ENCODE measurements at regions not wholly inside any gene's neighbourhood (a gene's known extent, or its start where the extent isn't known, plus 50 kb on each side); places are given as distances from the start of the nearest gene placed in this dataset.

GRCh38 chr10:93219347-93219746, 145.7 kb downstream of the CYP26A1 start:
- H3K36me3 Mint-ChIP-seq = no peaks in the 10 kb centered on the region
- CTCF ChIA-PET = no interaction called here
- no peaks in the 10 kb centered on the region for H3K4me1 Mint-ChIP-seq

DNA sequence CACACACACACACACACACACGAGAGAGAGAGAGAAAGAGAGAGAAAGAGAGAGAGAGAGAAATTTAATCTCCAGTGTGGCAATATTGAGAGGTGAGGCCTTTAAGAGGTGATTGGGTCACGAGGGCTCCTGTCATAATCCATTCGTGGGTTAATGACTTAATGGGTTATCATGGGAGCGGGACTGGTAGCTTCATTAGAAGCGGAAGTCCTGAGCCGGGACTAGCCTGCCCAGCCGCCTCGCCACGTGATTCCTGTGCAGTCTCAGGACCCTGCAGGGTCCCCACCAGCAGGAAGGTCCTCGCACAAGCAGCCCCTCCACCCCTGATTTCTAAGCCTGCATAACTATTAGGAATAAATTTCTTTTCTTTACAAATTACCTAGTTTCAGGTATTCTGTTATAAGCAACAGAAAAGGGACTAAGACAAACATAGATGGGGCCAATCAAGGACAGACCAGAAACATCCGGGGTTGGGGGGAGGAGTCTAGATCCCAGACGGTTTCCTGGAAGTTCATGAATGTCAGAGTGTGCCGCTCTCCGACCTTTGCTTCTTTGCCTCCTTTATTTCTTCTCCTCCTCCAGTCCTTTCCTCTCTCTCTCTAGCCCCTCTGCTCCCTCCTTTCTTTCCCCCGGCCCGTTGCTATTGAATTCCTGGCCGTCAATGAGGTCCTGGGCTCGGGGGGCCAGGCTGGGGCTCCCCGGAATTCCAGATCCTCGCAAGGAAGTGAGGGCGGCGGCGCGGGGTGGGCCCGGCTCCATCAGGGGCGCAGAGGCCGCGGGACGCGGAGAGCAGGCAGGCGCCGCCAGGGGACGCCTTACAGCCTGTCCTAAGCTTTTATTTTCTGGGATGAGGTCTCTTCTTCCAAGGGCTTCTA, 146.8 kb downstream of the CYP26A1 start:
- H3K36me3 ChIP-seq (ENCODE audit: insufficient read depth, low read length) = no peaks in the 10 kb centered on the region
- H3K4me1 Mint-ChIP-seq = no peaks in the 10 kb centered on the region

More at GRCh38 chr10:93219347-93219746, 145.7 kb downstream of the CYP26A1 start:
- POLR2A ChIA-PET = no interaction called here
- Histone ChIP-seq H3K36me3 (ENCODE audit: insufficient read depth, low read length) (no peaks in the 10 kb centered on the region), H3K27me3 (ENCODE audit: insufficient read depth, low read length, poor library complexity, severe bottlenecking) (no peaks in the 10 kb centered on the region), H3K4me3 (ENCODE audit: low read length) (no peak overlapping the region), H3K9me3 (ENCODE audit: low read length) (no peaks in the 10 kb centered on the region), H3K27ac (ENCODE audit: low read depth, low read length) (no peak overlapping the region), H3K4me1 (ENCODE audit: insufficient read depth, low read length) (no peaks in the 10 kb centered on the region)
- no peak for DNase-seq
- Mint-ChIP-seq H3K9me3 (no peaks in the 10 kb centered on the region), H3K27ac (no peak overlapping the region), H3K27me3 (peaks cover 0 to 8% of the 10 kb centered on the region in 2 donors), H3K4me3 (no peak overlapping the region)

GRCh38 chr10:93221171-93221496, 147.4 kb downstream of the CYP26A1 start:
- Mint-ChIP-seq H3K27me3 (peaks cover 3 to 11% of the 10 kb centered on the region in 2 donors), H3K9me3 (no peaks in the 10 kb centered on the region), H3K4me3 (no peak overlapping the region), H3K36me3 (no peaks in the 10 kb centered on the region), H3K27ac (no peak overlapping the region), H3K4me1 (no peaks in the 10 kb centered on the region)
- no peaks in the 10 kb centered on the region for H3K36me3 ChIP-seq (ENCODE audit: insufficient read depth, low read length)
- ChIA-PET POLR2A (no interaction called here), CTCF (no interaction called here)
- no peaks in the 10 kb centered on the region for H3K27me3 ChIP-seq (ENCODE audit: insufficient read depth, low read length, poor library complexity, severe bottlenecking)
- H3K27ac ChIP-seq (ENCODE audit: low read depth, low read length) = no peak overlapping the region
- H3K9me3 ChIP-seq (ENCODE audit: low read length) = no peaks in the 10 kb centered on the region
- no peaks in the 10 kb centered on the region for H3K4me1 ChIP-seq (ENCODE audit: insufficient read depth, low read length)
- no peak for DNase-seq
- no peak overlapping the region for H3K4me3 ChIP-seq (ENCODE audit: low read length)

More for the DNA sequence above, 146.8 kb downstream of the CYP26A1 start:
- no peaks in the 10 kb centered on the region for H3K9me3 ChIP-seq (ENCODE audit: low read length)
- Mint-ChIP-seq H3K27ac (no peak overlapping the region), H3K9me3 (no peaks in the 10 kb centered on the region), H3K27me3 (peaks cover under 1 to 10% of the 10 kb centered on the region in 2 donors), H3K36me3 (no peaks in the 10 kb centered on the region), H3K4me3 (peak overlapping the region in 1 of 7 donors; percentile 25)
- ChIA-PET POLR2A (no interaction called here), CTCF (no interaction called here)
- H3K4me3 ChIP-seq (ENCODE audit: low read length) = no peak overlapping the region
- H3K27ac ChIP-seq (ENCODE audit: low read depth, low read length) = no peak overlapping the region
- H3K4me1 ChIP-seq (ENCODE audit: insufficient read depth, low read length) = no peaks in the 10 kb centered on the region
- no peak for DNase-seq
- no peaks in the 10 kb centered on the region for H3K27me3 ChIP-seq (ENCODE audit: insufficient read depth, low read length, poor library complexity, severe bottlenecking)

DNA sequence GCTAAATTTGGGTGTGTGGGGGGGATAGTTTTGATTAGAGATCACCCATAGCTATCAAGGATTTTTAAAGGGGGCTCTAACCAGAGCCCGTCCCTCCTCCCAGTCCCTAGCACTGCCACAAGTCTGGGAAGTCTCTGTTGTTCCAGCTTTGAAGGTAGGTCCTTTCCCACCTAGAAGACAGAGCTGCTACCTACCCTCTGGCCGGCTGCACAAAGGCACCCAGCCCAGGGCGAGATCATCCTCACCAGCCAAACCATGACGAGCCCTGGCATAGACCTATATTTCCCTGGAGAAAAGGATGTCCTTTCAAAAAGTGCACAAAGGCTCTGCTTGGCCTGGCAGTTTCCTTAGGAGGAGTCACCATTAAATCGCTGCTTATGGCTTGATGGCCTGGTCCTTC, 147.8 kb downstream of the CYP26A1 start:
- H3K36me3 ChIP-seq (ENCODE audit: insufficient read depth, low read length) = no peaks in the 10 kb centered on the region
- DNase-seq = no peak
- Mint-ChIP-seq H3K36me3 (no peaks in the 10 kb centered on the region), H3K4me3 (no peak overlapping the region), H3K27me3 (peaks cover 3 to 12% of the 10 kb centered on the region in 2 donors), H3K9me3 (no peaks in the 10 kb centered on the region), H3K4me1 (no peaks in the 10 kb centered on the region), H3K27ac (no peak overlapping the region)
- no peaks in the 10 kb centered on the region for H3K9me3 ChIP-seq (ENCODE audit: low read length)
- CTCF ChIA-PET = interaction anchor here (1.4 kb wide), 1 partner anchor 106 kb away, joined by 3 read pairs; no protein-coding TSS in a partner anchor
- H3K27me3 ChIP-seq (ENCODE audit: insufficient read depth, low read length, poor library complexity, severe bottlenecking) = no peaks in the 10 kb centered on the region
- no peak overlapping the region for H3K27ac ChIP-seq (ENCODE audit: low read depth, low read length)
- H3K4me1 ChIP-seq (ENCODE audit: insufficient read depth, low read length) = no peaks in the 10 kb centered on the region
- H3K4me3 ChIP-seq (ENCODE audit: low read length) = no peak overlapping the region
- POLR2A ChIA-PET = no interaction called here

DNA sequence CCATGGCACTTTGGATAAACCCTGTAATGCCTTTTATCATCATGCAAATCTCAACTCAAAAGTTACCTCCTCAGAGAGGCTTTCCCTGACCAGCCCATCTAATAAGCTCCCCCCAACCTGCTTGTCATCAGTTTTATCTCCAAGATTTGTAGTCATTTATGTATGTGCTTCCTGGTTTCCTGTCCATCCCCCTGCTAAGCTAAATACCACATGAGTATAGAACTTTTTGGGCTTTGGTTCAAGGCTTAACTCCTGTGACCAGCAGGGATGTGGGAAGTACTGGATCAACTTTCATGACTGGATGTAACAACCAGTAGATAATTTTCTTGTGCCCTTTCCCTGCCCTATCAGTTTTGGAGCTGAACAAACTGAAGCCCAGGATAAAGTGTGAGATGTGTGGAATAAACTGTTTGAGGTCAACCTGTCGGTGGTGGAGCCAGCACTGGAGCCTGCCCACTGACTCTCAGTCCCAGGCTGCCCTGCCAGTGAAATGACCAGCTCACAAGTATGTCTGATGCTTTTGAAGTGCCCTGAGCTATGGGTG, 148.6 kb downstream of the CYP26A1 start:
- ChIA-PET POLR2A (no interaction called here), CTCF (interaction anchor here (1.4 kb wide), 1 partner anchor 107 kb away, joined by 3 read pairs; no protein-coding TSS in a partner anchor)
- Histone ChIP-seq H3K27me3 (ENCODE audit: insufficient read depth, low read length, poor library complexity, severe bottlenecking) (no peaks in the 10 kb centered on the region), H3K9me3 (ENCODE audit: low read length) (no peaks in the 10 kb centered on the region), H3K27ac (ENCODE audit: low read depth, low read length) (no peak overlapping the region), H3K4me3 (ENCODE audit: low read length) (no peak overlapping the region), H3K4me1 (ENCODE audit: insufficient read depth, low read length) (no peaks in the 10 kb centered on the region), H3K36me3 (ENCODE audit: insufficient read depth, low read length) (no peaks in the 10 kb centered on the region)
- H3K36me3 Mint-ChIP-seq = no peaks in the 10 kb centered on the region
- H3K4me1 Mint-ChIP-seq = no peaks in the 10 kb centered on the region
- H3K9me3 Mint-ChIP-seq = no peaks in the 10 kb centered on the region
- H3K4me3 Mint-ChIP-seq = peak overlapping the region in 1 of 7 donors; percentile 49
- DNase-seq = no peak
- H3K27ac Mint-ChIP-seq = no peak overlapping the region
- H3K27me3 Mint-ChIP-seq = peaks cover 3 to 12% of the 10 kb centered on the region in 2 donors

GRCh38 chr10:93222876-93223275, 149.2 kb downstream of the CYP26A1 start:
- Mint-ChIP-seq H3K36me3 (no peaks in the 10 kb centered on the region), H3K4me3 (no peak overlapping the region), H3K27ac (no peak overlapping the region), H3K4me1 (no peaks in the 10 kb centered on the region), H3K27me3 (peaks cover 3 to 12% of the 10 kb centered on the region in 2 donors), H3K9me3 (no peaks in the 10 kb centered on the region)
- no peak for DNase-seq
- H3K27ac ChIP-seq (ENCODE audit: low read depth, low read length) = no peak overlapping the region
- no peaks in the 10 kb centered on the region for H3K27me3 ChIP-seq (ENCODE audit: insufficient read depth, low read length, poor library complexity, severe bottlenecking)
- ChIA-PET CTCF (interaction anchor here (1.4 kb wide), 1 partner anchor 107 kb away, joined by 3 read pairs; no protein-coding TSS in a partner anchor), POLR2A (no interaction called here)
- H3K9me3 ChIP-seq (ENCODE audit: low read length) = no peaks in the 10 kb centered on the region
- no peaks in the 10 kb centered on the region for H3K36me3 ChIP-seq (ENCODE audit: insufficient read depth, low read length)
- no peaks in the 10 kb centered on the region for H3K4me1 ChIP-seq (ENCODE audit: insufficient read depth, low read length)
- no peak overlapping the region for H3K4me3 ChIP-seq (ENCODE audit: low read length)

DNA sequence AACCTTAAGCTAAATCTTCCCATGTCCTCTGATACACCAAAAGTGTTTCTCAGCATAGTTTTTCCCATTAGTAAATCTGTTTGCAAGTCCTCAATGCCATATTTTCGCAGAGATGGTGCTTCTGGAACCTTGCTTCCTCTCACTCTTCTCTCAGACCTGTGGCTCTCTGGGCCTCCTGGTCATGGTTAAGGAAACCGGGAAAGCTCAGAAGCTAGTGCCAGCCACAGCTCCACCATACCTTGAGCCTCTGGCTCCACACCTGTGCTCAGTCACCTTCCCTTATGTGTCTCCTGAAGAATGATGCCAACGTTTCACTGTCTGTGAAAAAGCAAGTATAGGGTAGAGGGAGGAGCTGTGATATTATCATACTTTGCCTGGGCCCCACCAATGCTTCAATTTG, 149.6 kb downstream of the CYP26A1 start:
- POLR2A ChIA-PET = no interaction called here
- no peak overlapping the region for H3K4me3 Mint-ChIP-seq
- H3K27ac ChIP-seq (ENCODE audit: low read depth, low read length) = no peak overlapping the region

DNA sequence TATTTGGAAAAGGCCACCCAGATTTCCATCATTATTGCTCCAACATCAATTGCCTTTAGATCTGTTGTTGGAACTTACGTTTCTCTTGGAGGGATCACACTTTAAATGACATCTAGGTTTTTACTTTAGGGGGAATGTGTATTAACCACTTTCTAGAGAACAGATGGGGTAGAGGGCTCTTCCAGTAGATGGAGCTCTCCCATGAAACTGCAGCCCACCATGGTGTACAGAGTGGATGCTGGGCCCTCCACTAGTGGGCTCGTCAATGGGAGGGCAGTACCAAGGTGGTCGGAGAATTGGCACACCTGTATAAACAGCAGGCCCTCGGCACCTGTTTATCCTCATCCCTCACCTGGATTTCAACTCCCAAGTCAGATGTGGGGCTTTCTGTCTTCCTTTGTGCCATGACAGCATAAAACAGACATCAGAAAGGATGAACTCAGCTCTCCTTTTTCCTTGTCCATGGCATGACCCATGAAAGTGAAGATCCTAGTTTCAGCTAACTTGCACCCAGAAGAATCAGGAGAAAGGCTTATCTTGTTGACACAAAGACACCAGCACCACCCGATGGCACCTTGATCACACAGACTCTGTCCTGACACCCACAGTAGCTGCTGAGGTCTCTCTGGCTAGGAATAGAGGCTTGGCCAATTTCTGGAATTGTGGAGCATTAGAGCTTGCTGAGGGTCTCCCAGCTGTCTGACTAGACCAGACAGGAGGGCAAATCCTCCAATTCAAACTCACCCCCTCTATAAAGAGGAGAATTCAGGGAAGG, 150.5 kb downstream of the CYP26A1 start:
- Histone ChIP-seq H3K27me3 (ENCODE audit: insufficient read depth, low read length, poor library complexity, severe bottlenecking) (no peaks in the 10 kb centered on the region), H3K36me3 (ENCODE audit: insufficient read depth, low read length) (no peaks in the 10 kb centered on the region), H3K4me3 (ENCODE audit: low read length) (no peak overlapping the region), H3K4me1 (ENCODE audit: insufficient read depth, low read length) (no peaks in the 10 kb centered on the region), H3K27ac (ENCODE audit: low read depth, low read length) (no peak overlapping the region), H3K9me3 (ENCODE audit: low read length) (no peaks in the 10 kb centered on the region)
- no peak overlapping the region for H3K27ac Mint-ChIP-seq
- ChIA-PET CTCF (no interaction called here), POLR2A (no interaction called here)
- peaks cover 3 to 10% of the 10 kb centered on the region in 2 donors for H3K27me3 Mint-ChIP-seq
- H3K4me1 Mint-ChIP-seq = no peaks in the 10 kb centered on the region
- no peaks in the 10 kb centered on the region for H3K9me3 Mint-ChIP-seq
- DNase-seq = no peak
- no peaks in the 10 kb centered on the region for H3K36me3 Mint-ChIP-seq
- H3K4me3 Mint-ChIP-seq = no peak overlapping the region

More for the DNA sequence above, 149.6 kb downstream of the CYP26A1 start:
- Mint-ChIP-seq H3K4me1 (no peaks in the 10 kb centered on the region), H3K27me3 (peaks cover 3 to 10% of the 10 kb centered on the region in 2 donors), H3K27ac (no peak overlapping the region), H3K9me3 (no peaks in the 10 kb centered on the region), H3K36me3 (no peaks in the 10 kb centered on the region)
- H3K9me3 ChIP-seq (ENCODE audit: low read length) = no peaks in the 10 kb centered on the region
- no peaks in the 10 kb centered on the region for H3K27me3 ChIP-seq (ENCODE audit: insufficient read depth, low read length, poor library complexity, severe bottlenecking)
- H3K4me1 ChIP-seq (ENCODE audit: insufficient read depth, low read length) = no peaks in the 10 kb centered on the region
- no peak for DNase-seq
- H3K36me3 ChIP-seq (ENCODE audit: insufficient read depth, low read length) = no peaks in the 10 kb centered on the region
- CTCF ChIA-PET = no interaction called here
- H3K4me3 ChIP-seq (ENCODE audit: low read length) = no peak overlapping the region

Measured in CD8-positive, alpha-beta memory T cell (primary cell).